ENCODE measurements at regions not wholly inside any gene's neighbourhood (a gene's known extent, or its start where the extent isn't known, plus 50 kb on each side); places are given as distances from the start of the nearest gene placed in this dataset.

GRCh38 chr1:96553811-96554210 lies 167.8 kb upstream of the PTBP2 start:
- no peak for TF ChIP-seq MAX (IDR thresholded peaks at IDR 0.05)
- TF ChIP-seq SP1 (IDR thresholded peaks at IDR 0.05) = no peak
- no peak for TF ChIP-seq YY1 (IDR thresholded peaks at IDR 0.05)
- TF ChIP-seq RXRA (IDR thresholded peaks at IDR 0.05) = no peak
- no peak for TF ChIP-seq FOXA2 (IDR thresholded peaks at IDR 0.05)
- no peak for TF ChIP-seq CTCF (IDR thresholded peaks at IDR 0.05; ENCODE audit: low read depth, low read length, missing input control)
- no peak for TF ChIP-seq ATF3 (IDR thresholded peaks at IDR 0.05)
- no peak for TF ChIP-seq REST (IDR thresholded peaks at IDR 0.05)
- TF ChIP-seq ZBTB33 (IDR thresholded peaks at IDR 0.05) = no peak
- no peak for TF ChIP-seq HNF4A (conservative IDR thresholded peaks at IDR 0.05)
- no peak for TF ChIP-seq RAD21 (IDR thresholded peaks at IDR 0.05)
- no peak for TF ChIP-seq FOXA1 (IDR thresholded peaks at IDR 0.05)

GRCh38 chr1:96554364-96554763 lies 167.2 kb upstream of the PTBP2 start:
- no peak for TF ChIP-seq GABPA (IDR thresholded peaks at IDR 0.05 in 1 of 2, conservative IDR thresholded peaks at IDR 0.05 in 1 of 2)

More at GRCh38 chr1:96553811-96554210, 167.8 kb upstream of the PTBP2 start:
- no peaks in the 10 kb centered on the region for H3K27me3 ChIP-seq (ENCODE audit: control insufficient read depth in 4 of 4, insufficient read depth in 4 of 4, low read length in 3 of 4)
- 91% methylated on average over 1 of the region's 1 CpG for WGBS
- H3K4me1 ChIP-seq (ENCODE audit: control insufficient read depth in 4 of 4, insufficient read depth in 4 of 4, low read length in 3 of 4) = no peaks in the 10 kb centered on the region
- H3K27ac ChIP-seq (ENCODE audit: low read depth in 1 of 2, low read length in 2 of 2) = no peak overlapping the region
- no peak for DNase-seq (ENCODE audit: low spot score)
- no peaks in the 10 kb centered on the region for H3K9me3 ChIP-seq (ENCODE audit: control insufficient read depth in 4 of 4, low read length in 3 of 4)
- H3K4me3 ChIP-seq (ENCODE audit: low read depth in 1 of 3, low read length in 3 of 3) = no peak overlapping the region
- H3K9ac ChIP-seq (ENCODE audit: low read depth in 1 of 2, low read length in 2 of 2) = no peak overlapping the region
- H3K36me3 ChIP-seq (ENCODE audit: control insufficient read depth in 4 of 4, insufficient read depth in 3 of 4, low read depth in 1 of 4, low read length in 3 of 4) = no peaks in the 10 kb centered on the region

More at GRCh38 chr1:96554364-96554763, 167.2 kb upstream of the PTBP2 start:
- no peaks in the 10 kb centered on the region for H3K9me3 ChIP-seq (ENCODE audit: control insufficient read depth in 4 of 4, low read length in 3 of 4)
- no peak overlapping the region for H3K9ac ChIP-seq (ENCODE audit: low read depth in 1 of 2, low read length in 2 of 2)
- H3K27ac ChIP-seq (ENCODE audit: low read depth in 1 of 2, low read length in 2 of 2) = no peak overlapping the region
- no peaks in the 10 kb centered on the region for H3K4me1 ChIP-seq (ENCODE audit: control insufficient read depth in 4 of 4, insufficient read depth in 4 of 4, low read length in 3 of 4)
- WGBS = 95% methylated on average over 4 of the region's 4 CpGs
- H3K4me3 ChIP-seq (ENCODE audit: low read depth in 1 of 3, low read length in 3 of 3) = no peak overlapping the region
- no peaks in the 10 kb centered on the region for H3K27me3 ChIP-seq (ENCODE audit: control insufficient read depth in 4 of 4, insufficient read depth in 4 of 4, low read length in 3 of 4)
- no peaks in the 10 kb centered on the region for H3K36me3 ChIP-seq (ENCODE audit: control insufficient read depth in 4 of 4, insufficient read depth in 3 of 4, low read depth in 1 of 4, low read length in 3 of 4)
- DNase-seq (ENCODE audit: low spot score) = no peak

Data from liver (tissue), 8 donors.